A673 (cell line): ENCODE measurements at regions not wholly inside any gene's neighbourhood (a gene's known extent, or its start where the extent isn't known, plus 50 kb on each side); places are given as distances from the start of the nearest gene placed in this dataset.

Experiments used
- BruUV-seq: library from RNA; stranded (reverse); fragments of 400-500 nt; replicated peaks from 2 replicates; lab custom pipeline; 2021; lab: Mats Ljungman, UMichigan
- CTCF ChIA-PET: fragments of 300-600 bp; sonication (Branson Sonifier 250); formaldehyde crosslinking; loops from one replicate; lab custom pipeline; 2022; ENCODE audit warnings: antibody characterized with exemption; lab: Charles Lee
- POLR2A ChIA-PET: fragments of 300-600 bp; sonication (Branson Sonifier 250); formaldehyde crosslinking; loops from one replicate; lab custom pipeline; 2022; ENCODE audit warnings: antibody characterized with exemption; ENCODE audit not compliant: low non-redundant PET; lab: Charles Lee
- DNase-seq: peaks from one replicate; pipeline ENCODE4 v3.0.0-alpha.2; 2015; ENCODE audit warnings: low spot score
- H3K27ac ChIP-seq: fragments of 200-600 bp; sonication (generic); 2 replicates; pipeline ENCODE4 v1.5.1; 2016; ENCODE audit warnings: mixed run types, low read depth, mild to moderate bottlenecking, mixed read lengths, antibody characterized with exemption, low read length; ENCODE audit not compliant: poor library complexity, severe bottlenecking
- H3K27me3 ChIP-seq: fragments of 200-600 bp; sonication (generic); replicated peaks from 2 replicates; pipeline ENCODE4 v1.6.1; 2017; ENCODE audit warnings: mixed run types, low read depth, mild to moderate bottlenecking, mixed read lengths, antibody characterized with exemption, low read length; ENCODE audit not compliant: insufficient read depth, poor library complexity
- H3K36me3 ChIP-seq: fragments of 200-600 bp; sonication (generic); 2 replicates; pipeline ENCODE4 v1.6.1; 2016; ENCODE audit warnings: mixed run types, mild to moderate bottlenecking, mixed read lengths, antibody characterized with exemption, low read length; ENCODE audit not compliant: insufficient read depth, poor library complexity, severe bottlenecking
- H3K4me1 ChIP-seq: fragments of 200-600 bp; sonication (generic); 2 replicates; pipeline ENCODE4 v1.6.1; 2017; ENCODE audit warnings: mixed run types, mild to moderate bottlenecking, mixed read lengths, antibody characterized with exemption, low read length; ENCODE audit not compliant: insufficient read depth, poor library complexity, severe bottlenecking
- H3K4me3 ChIP-seq: fragments of 200-600 bp; sonication (generic); 2 replicates; pipeline ENCODE4 v1.5.1; 2016; ENCODE audit warnings: low read depth, mixed run types, mild to moderate bottlenecking, mixed read lengths, low read length; ENCODE audit not compliant: poor library complexity, severe bottlenecking
- H3K9me3 ChIP-seq: fragments of 200-600 bp; sonication (generic); 2 replicates; pipeline ENCODE4 v1.6.1; 2016; ENCODE audit warnings: mixed run types, low read depth, mild to moderate bottlenecking, mixed read lengths, antibody characterized with exemption, low read length; ENCODE audit not compliant: poor library complexity, severe bottlenecking
- EZH2 ChIP-seq: fragments of 200-600 bp; sonication (generic); IDR thresholded peaks from 2 replicates; pipeline ENCODE4 v1.6.1; 2017; ENCODE audit warnings: borderline replicate concordance, low read depth, mild to moderate bottlenecking, mixed read lengths, antibody characterized with exemption, low read length; ENCODE audit not compliant: poor library complexity, severe bottlenecking
- intact Hi-C: fragments of 100-400 bp; cut with micrococcal nuclease; formaldehyde crosslinking; loops from one replicate; pipeline ENCODE4 v1.10.0; 2022; ENCODE audit not compliant: unreplicated experiment
- TF ChIP-seq, protein P1 (sequence below): fragments of 300-800, 200-600 bp; sonication (generic); conservative IDR thresholded peaks from 2 replicates; pipeline ENCODE4 v1.5.1; 2017; ENCODE audit warnings: low read depth, mild to moderate bottlenecking, antibody characterized with exemption, low read length, moderate library complexity, mixed read lengths

DNA sequence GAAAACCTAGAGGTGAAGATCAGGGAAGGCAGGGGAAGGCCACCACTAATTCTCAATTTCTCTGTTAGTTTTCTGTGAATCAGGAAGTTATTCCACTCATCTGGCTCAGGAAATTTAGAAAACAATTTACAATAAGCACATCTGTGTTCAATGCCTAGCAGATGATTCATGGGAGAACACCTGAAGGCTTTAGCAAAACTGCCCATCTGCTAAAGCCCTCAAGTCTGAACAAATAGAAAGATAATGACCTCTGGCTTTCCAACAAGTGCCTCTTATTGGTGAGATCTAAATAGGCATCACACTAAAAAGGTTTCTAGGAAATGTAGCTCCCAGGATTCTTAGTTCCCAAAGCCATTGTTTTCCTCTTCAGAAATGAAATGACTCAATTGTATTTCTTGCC lies 122.1 kb upstream of the GNPDA2 start:
- intact Hi-C loops: no loop called here
- ChIA-PET POLR2A (no interaction called here), CTCF (no interaction called here)
- H3K9me3 ChIP-seq: peaks cover 4% of the 10 kb centered on the region
- H3K4me1 ChIP-seq: no peaks in the 10 kb centered on the region
- BruUV-seq: no TSS peak
- H3K4me3 ChIP-seq: no peak overlapping the region
- H3K27ac ChIP-seq: no peak overlapping the region
- DNase-seq: no peak
- H3K27me3 ChIP-seq: no peaks in the 10 kb centered on the region
- TF ChIP-seq, protein P1, sequence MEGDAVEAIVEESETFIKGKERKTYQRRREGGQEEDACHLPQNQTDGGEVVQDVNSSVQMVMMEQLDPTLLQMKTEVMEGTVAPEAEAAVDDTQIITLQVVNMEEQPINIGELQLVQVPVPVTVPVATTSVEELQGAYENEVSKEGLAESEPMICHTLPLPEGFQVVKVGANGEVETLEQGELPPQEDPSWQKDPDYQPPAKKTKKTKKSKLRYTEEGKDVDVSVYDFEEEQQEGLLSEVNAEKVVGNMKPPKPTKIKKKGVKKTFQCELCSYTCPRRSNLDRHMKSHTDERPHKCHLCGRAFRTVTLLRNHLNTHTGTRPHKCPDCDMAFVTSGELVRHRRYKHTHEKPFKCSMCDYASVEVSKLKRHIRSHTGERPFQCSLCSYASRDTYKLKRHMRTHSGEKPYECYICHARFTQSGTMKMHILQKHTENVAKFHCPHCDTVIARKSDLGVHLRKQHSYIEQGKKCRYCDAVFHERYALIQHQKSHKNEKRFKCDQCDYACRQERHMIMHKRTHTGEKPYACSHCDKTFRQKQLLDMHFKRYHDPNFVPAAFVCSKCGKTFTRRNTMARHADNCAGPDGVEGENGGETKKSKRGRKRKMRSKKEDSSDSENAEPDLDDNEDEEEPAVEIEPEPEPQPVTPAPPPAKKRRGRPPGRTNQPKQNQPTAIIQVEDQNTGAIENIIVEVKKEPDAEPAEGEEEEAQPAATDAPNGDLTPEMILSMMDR: no peak
- TF ChIP-seq EZH2: no peak
- no peaks in the 10 kb centered on the region for H3K36me3 ChIP-seq

GRCh38 chr4:44845993-44846392 lies 119.6 kb upstream of the GNPDA2 start:
- no peak overlapping the region for H3K27ac ChIP-seq
- CTCF ChIA-PET: no interaction called here

DNA sequence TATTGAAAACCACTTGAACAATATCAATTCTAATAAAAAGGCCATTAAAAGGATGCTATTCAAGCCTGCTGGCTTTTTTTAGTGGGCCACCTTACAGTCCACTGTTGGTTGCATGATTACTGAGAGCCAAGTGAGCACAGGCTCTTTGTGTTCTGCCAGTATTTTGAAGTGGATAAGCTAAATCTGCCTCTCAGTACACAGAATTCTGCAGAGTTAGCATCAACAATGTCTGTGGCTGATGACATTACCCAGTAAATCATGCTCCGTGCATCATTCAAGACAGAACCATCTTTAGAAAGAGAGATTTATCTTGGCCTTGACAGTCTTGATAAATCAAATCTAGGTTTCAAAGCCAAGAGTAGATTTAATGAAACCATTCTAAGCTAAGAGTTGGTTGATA lies 119.0 kb upstream of the GNPDA2 start:
- Histone ChIP-seq H3K36me3 (no peaks in the 10 kb centered on the region), H3K4me1 (no peaks in the 10 kb centered on the region), H3K27me3 (no peaks in the 10 kb centered on the region), H3K27ac (no peak overlapping the region), H3K9me3 (no peaks in the 10 kb centered on the region), H3K4me3 (no peak overlapping the region)
- CTCF ChIA-PET: no interaction called here
- intact Hi-C loops: no loop called here
- POLR2A ChIA-PET: no interaction called here
- no TSS peak for BruUV-seq
- TF ChIP-seq, protein P1: no peak
- no peak for TF ChIP-seq EZH2
- DNase-seq: no peak

More at GRCh38 chr4:44845993-44846392, 119.6 kb upstream of the GNPDA2 start:
- no peaks in the 10 kb centered on the region for H3K4me1 ChIP-seq
- no peaks in the 10 kb centered on the region for H3K9me3 ChIP-seq
- POLR2A ChIA-PET: no interaction called here
- TF ChIP-seq, protein P1: no peak
- TF ChIP-seq EZH2: no peak
- intact Hi-C loops: no loop called here
- no peak for DNase-seq
- BruUV-seq: no TSS peak
- no peak overlapping the region for H3K4me3 ChIP-seq
- H3K27me3 ChIP-seq: no peaks in the 10 kb centered on the region
- H3K36me3 ChIP-seq: no peaks in the 10 kb centered on the region
